ENCODE measurements at regions not wholly inside any gene's neighbourhood (a gene's known extent, or its start where the extent isn't known, plus 50 kb on each side); places are given as distances from the start of the nearest gene placed in this dataset.

- Histone ChIP-seq H3K14ac (ENCODE audit: low read length) (no peak overlapping the region), H3K4ac (ENCODE audit: low read length) (no peak overlapping the region), H2BK5ac (ENCODE audit: low read length) (no peak overlapping the region), H3K4me2 (ENCODE audit: insufficient read depth, low read length, poor library complexity, severe bottlenecking) (no peak overlapping the region), H3K9me3 (replicated peaks in 1 of 2; ENCODE audit: control insufficient read depth in 2 of 2, insufficient read depth in 1 of 2, low read depth in 1 of 2, low read length in 2 of 2) (no peaks in the 10 kb centered on the region), H3K79me1 (ENCODE audit: low read depth, low read length) (no peaks in the 10 kb centered on the region), H3K4me3 (ENCODE audit: low read length in 2 of 2) (no peak overlapping the region), H4K8ac (ENCODE audit: low read depth, low read length) (no peak overlapping the region), H2BK12ac (ENCODE audit: low read length) (no peak overlapping the region), H3K4me1 (ENCODE audit: control insufficient read depth in 2 of 2, insufficient read depth in 1 of 2, low read depth in 1 of 2, low read length in 2 of 2) (peaks cover 0 to 5% of the 10 kb centered on the region in 2 donors), H3K18ac (ENCODE audit: low read length) (no peak overlapping the region), H3K27me3 (ENCODE audit: control insufficient read depth in 3 of 3, insufficient read depth in 3 of 3, low read depth in 1 of 3, low read length in 3 of 3) (no peaks in the 10 kb centered on the region), H3K9ac (ENCODE audit: low read depth, low read length, poor library complexity) (no peak overlapping the region), H2BK120ac (ENCODE audit: low read depth, low read length) (no peak overlapping the region), H3K23ac (ENCODE audit: low read depth, low read length, poor library complexity) (no peak overlapping the region), H2AK5ac (ENCODE audit: low read depth, low read length) (no peak overlapping the region), H3K27ac (replicated peaks; ENCODE audit: low read length) (no peak overlapping the region), H2AFZ (ENCODE audit: low read length) (no peak overlapping the region), H2BK15ac (ENCODE audit: low read length) (no peak overlapping the region), H3K36me3 (replicated peaks in 1 of 2; ENCODE audit: control insufficient read depth in 2 of 2, insufficient read depth in 2 of 2, low read length in 2 of 2) (no peaks in the 10 kb centered on the region), H4K91ac (ENCODE audit: low read depth, low read length, poor library complexity) (no peak overlapping the region)
- no peak for DNase-seq (ENCODE audit: low spot score)
- no CpG with 5 or more reads among the region's 2 CpGs for WGBS, 2 donors (ENCODE audit: extremely low coverage in 2 of 2, insufficient read length in 2 of 2, insufficient replicate concordance in 1 of 2)
Measured at GRCh38 chr1:221171768-221172167, 292.5 kb downstream of the HLX start.

DNA sequence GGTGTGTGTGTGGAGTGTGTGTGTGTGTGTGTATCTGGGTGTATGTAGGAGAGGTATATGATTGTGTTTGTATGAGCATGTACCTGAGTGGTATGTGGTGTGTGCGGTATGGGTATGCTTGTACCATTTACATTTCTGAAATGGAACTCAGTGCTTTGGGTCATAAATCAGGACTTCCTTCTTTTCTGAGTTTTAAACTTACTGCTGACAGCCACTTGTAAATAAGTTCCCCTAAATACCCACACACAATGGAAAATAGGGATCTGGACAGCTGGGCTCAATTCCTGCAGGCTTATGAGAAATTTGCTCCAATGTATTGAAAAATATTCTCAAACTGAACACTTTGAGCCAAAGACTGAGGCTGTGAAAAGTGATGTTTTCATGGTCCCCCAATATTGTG lies 293.6 kb downstream of the HLX start:
- H3K4me2 ChIP-seq (ENCODE audit: insufficient read depth, low read length, poor library complexity, severe bottlenecking) = no peak overlapping the region
- DNase-seq (ENCODE audit: low spot score) = no peak
- no peak overlapping the region for H3K4me3 ChIP-seq (ENCODE audit: low read length in 2 of 2)
- no peaks in the 10 kb centered on the region for H3K36me3 ChIP-seq (replicated peaks in 1 of 2; ENCODE audit: control insufficient read depth in 2 of 2, insufficient read depth in 2 of 2, low read length in 2 of 2)
- no CpG with 5 or more reads among the region's 1 CpG for WGBS, 2 donors (ENCODE audit: extremely low coverage in 2 of 2, insufficient read length in 2 of 2, insufficient replicate concordance in 1 of 2)
- no peak overlapping the region for H3K4ac ChIP-seq (ENCODE audit: low read length)
- no peak overlapping the region for H3K23ac ChIP-seq (ENCODE audit: low read depth, low read length, poor library complexity)
- H3K27ac ChIP-seq (replicated peaks; ENCODE audit: low read length) = no peak overlapping the region
- no peak overlapping the region for H4K91ac ChIP-seq (ENCODE audit: low read depth, low read length, poor library complexity)
- peaks cover 0 to 5% of the 10 kb centered on the region in 2 donors for H3K4me1 ChIP-seq (ENCODE audit: control insufficient read depth in 2 of 2, insufficient read depth in 1 of 2, low read depth in 1 of 2, low read length in 2 of 2)
- no peak overlapping the region for H3K14ac ChIP-seq (ENCODE audit: low read length)
- no peaks in the 10 kb centered on the region for H3K27me3 ChIP-seq (ENCODE audit: control insufficient read depth in 3 of 3, insufficient read depth in 3 of 3, low read depth in 1 of 3, low read length in 3 of 3)
- H2BK120ac ChIP-seq (ENCODE audit: low read depth, low read length) = no peak overlapping the region
- no peak overlapping the region for H3K18ac ChIP-seq (ENCODE audit: low read length)
- no peaks in the 10 kb centered on the region for H3K79me1 ChIP-seq (ENCODE audit: low read depth, low read length)
- H2AK5ac ChIP-seq (ENCODE audit: low read depth, low read length) = no peak overlapping the region
- peak overlapping the region; percentile 32 for H3K9ac ChIP-seq (ENCODE audit: low read depth, low read length, poor library complexity)
- no peak overlapping the region for H2BK12ac ChIP-seq (ENCODE audit: low read length)
- H2BK15ac ChIP-seq (ENCODE audit: low read length) = no peak overlapping the region
- no peak overlapping the region for H2BK5ac ChIP-seq (ENCODE audit: low read length)
- no peak overlapping the region for H2AFZ ChIP-seq (ENCODE audit: low read length)
- no peak overlapping the region for H4K8ac ChIP-seq (ENCODE audit: low read depth, low read length)
- H3K9me3 ChIP-seq (replicated peaks in 1 of 2; ENCODE audit: control insufficient read depth in 2 of 2, insufficient read depth in 1 of 2, low read depth in 1 of 2, low read length in 2 of 2) = no peaks in the 10 kb centered on the region

- Histone ChIP-seq H2BK15ac (ENCODE audit: low read length) (no peak overlapping the region), H3K36me3 (replicated peaks in 1 of 2; ENCODE audit: control insufficient read depth in 2 of 2, insufficient read depth in 2 of 2, low read length in 2 of 2) (no peaks in the 10 kb centered on the region)
- no peak for DNase-seq (ENCODE audit: low spot score)
Measured at GRCh38 chr1:221174330-221174993, 295.2 kb downstream of the HLX start.

GRCh38 chr1:221175249-221175648 lies 296.0 kb downstream of the HLX start:
- no peak overlapping the region for H2BK5ac ChIP-seq (ENCODE audit: low read length)
- no CpG with 5 or more reads among the region's 2 CpGs for WGBS, 2 donors (ENCODE audit: extremely low coverage in 2 of 2, insufficient read length in 2 of 2, insufficient replicate concordance in 1 of 2)
- no peak overlapping the region for H3K27ac ChIP-seq (replicated peaks; ENCODE audit: low read length)

More at GRCh38 chr1:221174330-221174993, 295.2 kb downstream of the HLX start:
- Histone ChIP-seq H3K79me1 (ENCODE audit: low read depth, low read length) (no peaks in the 10 kb centered on the region), H3K9me3 (replicated peaks in 1 of 2; ENCODE audit: control insufficient read depth in 2 of 2, insufficient read depth in 1 of 2, low read depth in 1 of 2, low read length in 2 of 2) (no peaks in the 10 kb centered on the region), H3K14ac (ENCODE audit: low read length) (no peak overlapping the region), H3K27me3 (ENCODE audit: control insufficient read depth in 3 of 3, insufficient read depth in 3 of 3, low read depth in 1 of 3, low read length in 3 of 3) (no peaks in the 10 kb centered on the region), H3K4me2 (ENCODE audit: insufficient read depth, low read length, poor library complexity, severe bottlenecking) (no peak overlapping the region), H3K27ac (replicated peaks; ENCODE audit: low read length) (no peak overlapping the region), H4K91ac (ENCODE audit: low read depth, low read length, poor library complexity) (no peak overlapping the region), H2BK120ac (ENCODE audit: low read depth, low read length) (no peak overlapping the region), H2AFZ (ENCODE audit: low read length) (no peak overlapping the region), H3K4me3 (ENCODE audit: low read length in 2 of 2) (no peak overlapping the region), H2BK5ac (ENCODE audit: low read length) (no peak overlapping the region), H2BK12ac (ENCODE audit: low read length) (no peak overlapping the region), H3K23ac (ENCODE audit: low read depth, low read length, poor library complexity) (no peak overlapping the region), H2AK5ac (ENCODE audit: low read depth, low read length) (no peak overlapping the region), H3K18ac (ENCODE audit: low read length) (no peak overlapping the region), H3K4ac (ENCODE audit: low read length) (no peak overlapping the region), H4K8ac (ENCODE audit: low read depth, low read length) (no peak overlapping the region), H3K9ac (ENCODE audit: low read depth, low read length, poor library complexity) (no peak overlapping the region), H3K4me1 (ENCODE audit: control insufficient read depth in 2 of 2, insufficient read depth in 1 of 2, low read depth in 1 of 2, low read length in 2 of 2) (peaks cover 0 to 3% of the 10 kb centered on the region in 2 donors)
- WGBS, 2 donors (ENCODE audit: extremely low coverage in 2 of 2, insufficient read length in 2 of 2, insufficient replicate concordance in 1 of 2) = no CpG with 5 or more reads among the region's 8 CpGs

More at GRCh38 chr1:221175249-221175648, 296.0 kb downstream of the HLX start:
- H4K91ac ChIP-seq (ENCODE audit: low read depth, low read length, poor library complexity) = no peak overlapping the region
- DNase-seq (ENCODE audit: low spot score) = no peak
- H3K18ac ChIP-seq (ENCODE audit: low read length) = no peak overlapping the region
- H3K9me3 ChIP-seq (replicated peaks in 1 of 2; ENCODE audit: control insufficient read depth in 2 of 2, insufficient read depth in 1 of 2, low read depth in 1 of 2, low read length in 2 of 2) = no peaks in the 10 kb centered on the region
- no peak overlapping the region for H2BK120ac ChIP-seq (ENCODE audit: low read depth, low read length)
- H2AFZ ChIP-seq (ENCODE audit: low read length) = no peak overlapping the region
- no peak overlapping the region for H3K4me2 ChIP-seq (ENCODE audit: insufficient read depth, low read length, poor library complexity, severe bottlenecking)
- no peak overlapping the region for H4K8ac ChIP-seq (ENCODE audit: low read depth, low read length)
- no peak overlapping the region for H3K4ac ChIP-seq (ENCODE audit: low read length)
- H3K9ac ChIP-seq (ENCODE audit: low read depth, low read length, poor library complexity) = no peak overlapping the region
- no peaks in the 10 kb centered on the region for H3K27me3 ChIP-seq (ENCODE audit: control insufficient read depth in 3 of 3, insufficient read depth in 3 of 3, low read depth in 1 of 3, low read length in 3 of 3)
- H3K23ac ChIP-seq (ENCODE audit: low read depth, low read length, poor library complexity) = no peak overlapping the region
- no peaks in the 10 kb centered on the region for H3K36me3 ChIP-seq (replicated peaks in 1 of 2; ENCODE audit: control insufficient read depth in 2 of 2, insufficient read depth in 2 of 2, low read length in 2 of 2)
- H2BK12ac ChIP-seq (ENCODE audit: low read length) = no peak overlapping the region
- H2BK15ac ChIP-seq (ENCODE audit: low read length) = no peak overlapping the region
- no peaks in the 10 kb centered on the region for H3K79me1 ChIP-seq (ENCODE audit: low read depth, low read length)
- no peaks in the 10 kb centered on the region for H3K4me1 ChIP-seq (ENCODE audit: control insufficient read depth in 2 of 2, insufficient read depth in 1 of 2, low read depth in 1 of 2, low read length in 2 of 2)
- H2AK5ac ChIP-seq (ENCODE audit: low read depth, low read length) = no peak overlapping the region
- no peak overlapping the region for H3K14ac ChIP-seq (ENCODE audit: low read length)
- H3K4me3 ChIP-seq (ENCODE audit: low read length in 2 of 2) = no peak overlapping the region

Data from neuronal stem cell (in vitro differentiated cells).